Immature natural killer cell (primary cell): ENCODE measurements at regions not wholly inside any gene's neighbourhood (a gene's known extent, or its start where the extent isn't known, plus 50 kb on each side); places are given as distances from the start of the nearest gene placed in this dataset.

Experiments used
- DNase-seq, 3 donors: peaks; one replicate each; pipeline ENCODE4 v3.0.0; 2022; ENCODE audit warnings: mixed read lengths in 1 of 3
- H3K27ac Mint-ChIP-seq, 6 donors: one replicate each; pipeline ENCODE4 v1.8.0; 2020; ENCODE audit warnings: mixed read lengths in 6 of 6, mild to moderate bottlenecking in 5 of 6, inconsistent platforms in 4 of 6, moderate library complexity in 3 of 6
- H3K27me3 Mint-ChIP-seq, 3 donors: one replicate each; pipeline ENCODE4 v1.8.0; 2020 to 2021; ENCODE audit warnings: low read depth in 3 of 3, mild to moderate bottlenecking in 3 of 3, mixed read lengths in 3 of 3, moderate library complexity in 3 of 3, inconsistent platforms in 1 of 3
- H3K36me3 Mint-ChIP-seq, 3 donors: one replicate each; pipeline ENCODE4 v1.8.0; 2020; ENCODE audit warnings: mixed read lengths in 3 of 3, inconsistent platforms in 2 of 3, mild to moderate bottlenecking in 2 of 3
- H3K4me1 Mint-ChIP-seq, 2 donors: one replicate each; pipeline ENCODE4 v1.8.0; 2020; ENCODE audit warnings: inconsistent platforms in 2 of 2, mild to moderate bottlenecking in 2 of 2, mixed read lengths in 2 of 2, moderate library complexity in 1 of 2
- H3K4me3 Mint-ChIP-seq, 5 donors: one replicate each; pipeline ENCODE4 v1.8.0; 2020; ENCODE audit warnings: mild to moderate bottlenecking in 5 of 5, mixed read lengths in 5 of 5, inconsistent platforms in 3 of 5, moderate library complexity in 3 of 5
- H3K9me3 Mint-ChIP-seq, 6 donors: one replicate each; pipeline ENCODE4 v1.8.0; 2020; ENCODE audit warnings: mild to moderate bottlenecking in 6 of 6, mixed read lengths in 6 of 6, inconsistent platforms in 4 of 6, moderate library complexity in 3 of 6

DNA sequence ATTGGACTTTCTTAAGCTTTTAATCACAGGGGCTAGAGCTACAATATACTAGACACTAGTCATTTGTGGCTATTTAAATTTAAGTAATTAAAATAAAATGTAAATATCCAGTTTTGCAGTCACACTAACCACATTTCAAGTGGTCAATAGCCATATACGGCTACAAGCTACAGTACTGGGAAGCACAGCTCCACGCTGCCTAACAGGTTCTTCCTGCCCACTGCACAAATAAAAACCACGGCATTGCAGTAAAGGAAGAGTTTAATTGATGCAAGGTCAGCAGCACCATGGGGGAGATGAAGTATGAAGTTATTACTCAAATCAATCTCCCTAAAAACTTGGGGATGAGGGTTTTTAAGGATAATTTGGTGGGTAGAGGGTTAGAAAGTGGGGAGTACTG lies 134.1 kb downstream of the LURAP1L start:
- no peak overlapping the region for H3K27ac Mint-ChIP-seq
- peaks cover 0 to 1% (median 0%) of the 10 kb centered on the region in 3 donors for H3K27me3 Mint-ChIP-seq
- peaks cover 7 to 25% (median 16%) of the 10 kb centered on the region in 6 donors for H3K9me3 Mint-ChIP-seq
- no peaks in the 10 kb centered on the region for H3K4me1 Mint-ChIP-seq
- peaks cover 0 to 6% (median 0%) of the 10 kb centered on the region in 3 donors for H3K36me3 Mint-ChIP-seq
- no peak overlapping the region for H3K4me3 Mint-ChIP-seq
- DNase-seq, result no peak

DNA sequence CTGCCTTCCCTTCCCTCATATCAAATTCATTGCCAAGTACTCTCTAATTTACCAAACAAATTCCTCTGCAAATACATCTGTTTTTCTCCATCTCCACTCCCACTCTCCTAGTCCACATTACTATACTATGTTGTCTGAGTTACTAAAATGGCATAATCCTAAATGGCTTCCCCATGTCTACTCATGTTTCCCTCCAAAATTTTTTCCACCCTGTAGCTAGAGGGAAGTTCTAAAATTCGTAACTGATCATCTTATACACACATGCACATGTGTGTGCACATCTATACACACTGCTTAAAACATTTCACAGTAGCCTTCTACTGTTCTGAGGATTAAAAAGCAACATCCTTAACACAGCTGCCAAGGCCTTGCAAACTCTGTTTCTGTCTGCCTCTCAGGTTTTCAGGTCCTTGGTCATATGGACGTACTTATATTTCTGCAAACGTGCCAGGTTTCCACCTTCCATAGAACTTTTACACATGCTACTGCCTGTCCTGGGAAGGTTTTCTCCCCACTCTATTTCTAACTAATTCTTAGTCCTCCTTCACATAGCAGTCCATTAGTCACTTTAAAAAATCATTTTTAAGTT lies 140.6 kb downstream of the LURAP1L start:
- DNase-seq, result no peak
- H3K4me1 Mint-ChIP-seq, result no peaks in the 10 kb centered on the region
- peaks cover 0 to 3% (median 0%) of the 10 kb centered on the region in 3 donors for H3K36me3 Mint-ChIP-seq
- H3K27me3 Mint-ChIP-seq, result peaks cover 0 to 2% (median 0%) of the 10 kb centered on the region in 3 donors
- no peak overlapping the region for H3K4me3 Mint-ChIP-seq
- no peak overlapping the region for H3K27ac Mint-ChIP-seq
- H3K9me3 Mint-ChIP-seq, result peaks cover 8 to 40% (median 14%) of the 10 kb centered on the region in 6 donors

DNA sequence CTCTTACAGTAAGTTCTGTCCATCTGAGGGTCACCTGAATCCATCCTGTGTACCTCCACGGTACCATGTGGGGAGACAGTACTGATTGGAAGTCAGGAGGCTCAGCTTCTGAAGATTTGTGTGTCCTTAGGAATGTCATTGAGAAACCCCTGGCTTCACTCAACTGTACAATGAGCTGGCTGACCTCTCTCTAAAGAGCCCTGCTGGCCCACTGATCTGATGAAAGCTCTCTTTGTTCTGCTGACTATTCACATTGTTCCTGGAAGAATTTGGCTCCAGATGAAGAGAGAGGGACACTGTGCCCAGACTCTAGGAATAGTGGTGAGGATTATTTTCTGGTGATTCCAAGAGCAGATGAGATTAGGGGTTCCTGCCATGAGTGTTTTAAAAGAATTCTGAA lies 141.2 kb downstream of the LURAP1L start:
- peaks cover 0 to 2% (median 0%) of the 10 kb centered on the region in 3 donors for H3K27me3 Mint-ChIP-seq
- DNase-seq, result no peak
- H3K9me3 Mint-ChIP-seq, result peaks cover 8 to 41% (median 14%) of the 10 kb centered on the region in 6 donors
- no peak overlapping the region for H3K27ac Mint-ChIP-seq
- H3K36me3 Mint-ChIP-seq, result peaks cover 0 to 3% (median 0%) of the 10 kb centered on the region in 3 donors
- no peaks in the 10 kb centered on the region for H3K4me1 Mint-ChIP-seq
- no peak overlapping the region for H3K4me3 Mint-ChIP-seq

DNA sequence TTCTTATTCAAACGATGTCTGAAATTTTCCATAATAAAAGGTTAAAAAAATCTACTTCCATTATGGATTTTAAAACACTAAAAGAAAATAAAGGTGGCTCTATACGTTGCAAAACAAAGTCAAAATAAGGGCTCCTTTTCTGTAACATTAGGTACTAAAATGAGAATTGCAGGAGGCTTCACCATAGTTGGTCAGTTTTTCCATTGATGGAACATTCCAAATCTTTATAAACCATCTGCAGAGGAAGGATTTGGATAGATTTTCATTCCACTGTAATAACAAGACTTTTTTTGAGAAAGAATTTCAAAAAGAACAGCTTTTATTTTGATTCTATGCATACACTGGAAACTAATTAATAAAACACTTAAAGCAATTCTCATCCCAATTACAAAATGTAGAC lies 145.6 kb downstream of the LURAP1L start:
- Mint-ChIP-seq H3K9me3 (peaks cover 5 to 42% (median 11%) of the 10 kb centered on the region in 6 donors), H3K36me3 (no peaks in the 10 kb centered on the region), H3K27ac (no peak overlapping the region), H3K4me1 (no peaks in the 10 kb centered on the region), H3K4me3 (no peak overlapping the region), H3K27me3 (peaks cover 0 to 2% (median 0%) of the 10 kb centered on the region in 3 donors)
- no peak for DNase-seq

GRCh38 chr9:12921621-12922020 lies 146.8 kb downstream of the LURAP1L start:
- H3K27ac Mint-ChIP-seq, result no peak overlapping the region
- no peak for DNase-seq
- no peak overlapping the region for H3K4me3 Mint-ChIP-seq
- H3K4me1 Mint-ChIP-seq, result no peaks in the 10 kb centered on the region
- no peaks in the 10 kb centered on the region for H3K36me3 Mint-ChIP-seq
- H3K9me3 Mint-ChIP-seq, result peaks cover 2 to 36% (median 13%) of the 10 kb centered on the region in 6 donors
- H3K27me3 Mint-ChIP-seq, result no peaks in the 10 kb centered on the region

- DNase-seq, result no peak
- Mint-ChIP-seq H3K4me1 (no peaks in the 10 kb centered on the region), H3K4me3 (no peak overlapping the region), H3K9me3 (peaks cover 5 to 35% (median 13%) of the 10 kb centered on the region in 6 donors), H3K27ac (no peak overlapping the region), H3K27me3 (peaks cover 0 to under 1% (median 0%) of the 10 kb centered on the region in 3 donors), H3K36me3 (no peaks in the 10 kb centered on the region)
These were observed 147.5 kb downstream of the LURAP1L start for GRCh38 chr9:12922224-12922866.

- Mint-ChIP-seq H3K4me1 (no peaks in the 10 kb centered on the region), H3K9me3 (peaks cover 10 to 37% (median 16%) of the 10 kb centered on the region in 6 donors), H3K4me3 (no peak overlapping the region), H3K36me3 (no peaks in the 10 kb centered on the region), H3K27ac (no peak overlapping the region), H3K27me3 (peaks cover 0 to 2% (median 0%) of the 10 kb centered on the region in 3 donors)
- no peak for DNase-seq
These were observed 148.7 kb downstream of the LURAP1L start for GRCh38 chr9:12923468-12924009.

GRCh38 chr9:12930906-12931305 lies 156.1 kb downstream of the LURAP1L start:
- Mint-ChIP-seq H3K27me3 (peaks cover 0 to 2% (median 1%) of the 10 kb centered on the region in 3 donors), H3K4me3 (no peak overlapping the region), H3K36me3 (no peaks in the 10 kb centered on the region), H3K4me1 (no peaks in the 10 kb centered on the region), H3K27ac (no peak overlapping the region), H3K9me3 (peaks cover 8 to 29% (median 14%) of the 10 kb centered on the region in 6 donors)
- DNase-seq, result no peak

- no peaks in the 10 kb centered on the region for H3K36me3 Mint-ChIP-seq
- H3K4me3 Mint-ChIP-seq, result no peak overlapping the region
- no peak for DNase-seq
- no peaks in the 10 kb centered on the region for H3K4me1 Mint-ChIP-seq
- H3K27ac Mint-ChIP-seq, result no peak overlapping the region
- peaks cover 0 to 1% (median 0%) of the 10 kb centered on the region in 3 donors for H3K27me3 Mint-ChIP-seq
- peaks cover 4 to 16% (median 6%) of the 10 kb centered on the region in 6 donors for H3K9me3 Mint-ChIP-seq
These were observed 159.1 kb downstream of the LURAP1L start for GRCh38 chr9:12933957-12934356.

- H3K36me3 Mint-ChIP-seq, result no peaks in the 10 kb centered on the region
- no peak overlapping the region for H3K4me3 Mint-ChIP-seq
- H3K27me3 Mint-ChIP-seq, result peaks cover 0 to 1% (median 0%) of the 10 kb centered on the region in 3 donors
- H3K9me3 Mint-ChIP-seq, result peaks cover 4 to 16% (median 9%) of the 10 kb centered on the region in 6 donors
- no peak for DNase-seq
- no peak overlapping the region for H3K27ac Mint-ChIP-seq
- no peaks in the 10 kb centered on the region for H3K4me1 Mint-ChIP-seq
These were observed 159.9 kb downstream of the LURAP1L start for GRCh38 chr9:12934545-12935272.

- H3K27ac Mint-ChIP-seq, result no peak overlapping the region
- no peak for DNase-seq
- H3K4me1 Mint-ChIP-seq, result no peaks in the 10 kb centered on the region
- H3K4me3 Mint-ChIP-seq, result no peak overlapping the region
- H3K27me3 Mint-ChIP-seq, result peaks cover 0 to 3% (median 0%) of the 10 kb centered on the region in 3 donors
- H3K9me3 Mint-ChIP-seq, result peaks cover 2 to 13% (median 8%) of the 10 kb centered on the region in 6 donors
- no peaks in the 10 kb centered on the region for H3K36me3 Mint-ChIP-seq
These were observed 160.9 kb downstream of the LURAP1L start for GRCh38 chr9:12935714-12936113.

GRCh38 chr9:12954441-12954840 lies 179.6 kb downstream of the LURAP1L start:
- Mint-ChIP-seq H3K27me3 (peaks cover 0 to 9% (median 0%) of the 10 kb centered on the region in 3 donors), H3K4me3 (no peak overlapping the region), H3K4me1 (no peaks in the 10 kb centered on the region), H3K9me3 (peaks cover 15 to 70% (median 35%) of the 10 kb centered on the region in 6 donors), H3K27ac (no peak overlapping the region), H3K36me3 (peaks cover 0 to 6% (median 0%) of the 10 kb centered on the region in 3 donors)
- DNase-seq, result no peak

- peaks cover 0 to 6% (median 0%) of the 10 kb centered on the region in 3 donors for H3K36me3 Mint-ChIP-seq
- no peak overlapping the region for H3K27ac Mint-ChIP-seq
- H3K4me1 Mint-ChIP-seq, result no peaks in the 10 kb centered on the region
- peaks cover 0 to 10% (median 0%) of the 10 kb centered on the region in 3 donors for H3K27me3 Mint-ChIP-seq
- no peak for DNase-seq
- no peak overlapping the region for H3K4me3 Mint-ChIP-seq
- H3K9me3 Mint-ChIP-seq, result peaks cover 20 to 64% (median 32%) of the 10 kb centered on the region in 6 donors
These were observed 180.8 kb downstream of the LURAP1L start for GRCh38 chr9:12955510-12956163.
